Activated CD4-positive, alpha-beta T cell treated with anti-CD3 and anti-CD28 coated beads, Interleukin-2, amount 50 U/mL, for 4 hours (primary cell): ENCODE measurements at regions not wholly inside any gene's neighbourhood (a gene's known extent, or its start where the extent isn't known, plus 50 kb on each side); places are given as distances from the start of the nearest gene placed in this dataset.

Experiments
- DNase-seq, 2 experiments: peaks; one replicate each; pipeline ENCODE4 v3.0.0-alpha.2; 2020

- no peak for DNase-seq
Observed at GRCh38 chr4:37000281-37000680, 244.3 kb upstream of the NWD2 start.

GRCh38 chr4:37001688-37002436, 242.7 kb upstream of the NWD2 start:
- no peak for DNase-seq

- DNase-seq, result no peak
Observed at GRCh38 chr4:37002625-37003024, 241.9 kb upstream of the NWD2 start.

GRCh38 chr4:37008199-37008598, 236.3 kb upstream of the NWD2 start:
- no peak for DNase-seq

GRCh38 chr4:37014584-37014983, 230.0 kb upstream of the NWD2 start:
- no peak for DNase-seq

GRCh38 chr4:37015391-37015790, 229.2 kb upstream of the NWD2 start:
- DNase-seq, result no peak

- no peak for DNase-seq
Observed at GRCh38 chr4:37023504-37023903, 221.0 kb upstream of the NWD2 start.

GRCh38 chr4:37023996-37024395, 220.5 kb upstream of the NWD2 start:
- DNase-seq, result no peak

- no peak for DNase-seq
Observed at GRCh38 chr4:37040816-37041215, 203.7 kb upstream of the NWD2 start.

- no peak for DNase-seq
Observed at GRCh38 chr4:37043342-37043741, 201.2 kb upstream of the NWD2 start.

- no peak for DNase-seq
Observed at GRCh38 chr4:37051111-37051510, 193.4 kb upstream of the NWD2 start.

GRCh38 chr4:37051866-37052265, 192.7 kb upstream of the NWD2 start:
- no peak for DNase-seq

- no peak for DNase-seq
Observed at GRCh38 chr4:37054531-37055077, 189.9 kb upstream of the NWD2 start.

GRCh38 chr4:37058826-37059225, 185.7 kb upstream of the NWD2 start:
- no peak for DNase-seq

- no peak for DNase-seq
Observed at GRCh38 chr4:37066159-37066558, 178.4 kb upstream of the NWD2 start.

- no peak for DNase-seq
Observed at GRCh38 chr4:37068580-37068979, 176.0 kb upstream of the NWD2 start.

GRCh38 chr4:37070041-37070440, 174.5 kb upstream of the NWD2 start:
- DNase-seq, result no peak

GRCh38 chr4:37071576-37071975, 173.0 kb upstream of the NWD2 start:
- DNase-seq, result no peak

- DNase-seq, result no peak
Observed at GRCh38 chr4:37073226-37073840, 171.2 kb upstream of the NWD2 start.

- DNase-seq, result no peak
Observed at GRCh38 chr4:37082912-37083311, 161.6 kb upstream of the NWD2 start.

GRCh38 chr4:37095925-37096324, 148.6 kb upstream of the NWD2 start:
- DNase-seq, result no peak

- DNase-seq, result no peak
Observed at GRCh38 chr4:37101182-37101581, 143.4 kb upstream of the NWD2 start.

GRCh38 chr4:37101686-37102085, 142.9 kb upstream of the NWD2 start:
- no peak for DNase-seq

GRCh38 chr4:37109756-37110155, 134.8 kb upstream of the NWD2 start:
- no peak for DNase-seq

GRCh38 chr4:37124800-37125199, 119.7 kb upstream of the NWD2 start:
- no peak for DNase-seq
